K562 (cell line): ENCODE measurements at regions not wholly inside any gene's neighbourhood (a gene's known extent, or its start where the extent isn't known, plus 50 kb on each side); places are given as distances from the start of the nearest gene placed in this dataset.

ENCODE experiments used
- ATAC-seq: fragments of 200-7000 bp; cut with Tn5 transposase; 3 replicates; pipeline ENCODE4 v1.9.1; 2020; ENCODE audit warnings: moderate library complexity
- BruUV-seq: library from RNA; stranded (reverse); fragments of 400-500 nt; replicated peaks from 2 replicates; lab custom pipeline; 2021; lab: Mats Ljungman, UMichigan
- CTCF ChIA-PET: fragments of 300-600 bp; formaldehyde crosslinking; extraction: SDS; loops from one replicate; lab custom pipeline; 2021; ENCODE audit warnings: low intra/inter-chr PET ratio; lab: Yijun Ruan, JAX
- POLR2A ChIA-PET: fragments of 300-600, 350-650 bp; sonication (Branson Sonifier 250); formaldehyde crosslinking; extraction: SDS; loops from one replicate; lab custom pipeline; 2021; ENCODE audit warnings: antibody characterized with exemption, inconsistent platforms; lab: Yijun Ruan, JAX
- DNase-seq, 4 experiments: peaks; one replicate each; pipeline versions ENCODE4 v3.0.0 to v3.0.0-alpha.2; 2011 to 2018; ENCODE audit warnings: low spot score in 3 of 4, mixed read lengths in 3 of 4; ENCODE audit errors: extremely low read depth in 1 of 4
- FAIRE-seq: peaks from 2 replicates; lab custom pipeline; 2011; peaks lifted over from hg19 to GRCh38; lab: Jason Lieb, UNC
- H2AFZ ChIP-seq: 2 replicates; pipeline ENCODE4 v1.6.0; 2011; ENCODE audit warnings: low read depth, low read length, control low read depth, inconsistent platforms
- H3K27ac ChIP-seq: fragments of 200-600 bp; 3 replicates; pipeline ENCODE4 v1.8.0; 2011; ENCODE audit warnings: low read depth, mild to moderate bottlenecking, control low read depth, inconsistent platforms, low read length, moderate library complexity, mixed read lengths; ENCODE audit errors: extremely low read depth
- H3K27me3 ChIP-seq, 2 experiments: fragments of 300-600 bp in 1 of 2; 2 replicates in 1 of 2; 3 replicates in 1 of 2; pipeline versions ENCODE4 v1.6.0 to v1.8.0; 2011; ENCODE audit warnings: inconsistent platforms in 2 of 2, low read length in 2 of 2, mild to moderate bottlenecking in 1 of 2, mixed read lengths in 1 of 2, moderate library complexity in 1 of 2; ENCODE audit not compliant: control insufficient read depth in 2 of 2, insufficient read depth in 2 of 2
- H3K36me3 ChIP-seq: fragments of 300-600 bp; 3 replicates; pipeline ENCODE4 v1.8.0; 2011; ENCODE audit warnings: mild to moderate bottlenecking, low read length, inconsistent platforms; ENCODE audit not compliant: control insufficient read depth, insufficient read depth
- H3K4me1 ChIP-seq, 2 experiments: fragments of 200-600 bp in 1 of 2; replicated peaks in 1 of 2; 2 replicates in 1 of 2; 3 replicates in 1 of 2; pipeline versions ENCODE4 v1.5.1 to v1.8.0; 2011; ENCODE audit warnings: inconsistent platforms in 2 of 2, low read length in 2 of 2, mild to moderate bottlenecking in 1 of 2, mixed read lengths in 1 of 2, moderate library complexity in 1 of 2; ENCODE audit not compliant: control insufficient read depth in 2 of 2, insufficient read depth in 2 of 2
- H3K4me2 ChIP-seq: 2 replicates; pipeline ENCODE4 v1.6.1; 2011; ENCODE audit warnings: low read length, control low read depth, inconsistent platforms, mixed read lengths; ENCODE audit not compliant: insufficient read depth
- H3K4me3 ChIP-seq: fragments of 200-600 bp; sonication (generic), shearing (Covaris generic); 2 replicates; pipeline ENCODE4 v1.5.1; 2016; ENCODE audit warnings: control low read depth, inconsistent platforms
- H3K79me2 ChIP-seq: fragments of 200-600 bp; 3 replicates; pipeline ENCODE4 v1.8.0; 2011; ENCODE audit warnings: low read length, inconsistent platforms; ENCODE audit not compliant: control insufficient read depth, insufficient read depth
- H3K9ac ChIP-seq, 2 experiments: 2 replicates each; pipeline versions ENCODE4 v1.6.0 to v1.6.1; 2011; ENCODE audit warnings: low read depth in 2 of 2, low read length in 2 of 2, control low read depth in 1 of 2, inconsistent platforms in 1 of 2, mild to moderate bottlenecking in 1 of 2, mixed read lengths in 1 of 2; ENCODE audit not compliant: insufficient read depth in 1 of 2
- H3K9me1 ChIP-seq: one replicate; pipeline ENCODE4 v1.6.0; 2011; ENCODE audit warnings: inconsistent platforms, mild to moderate bottlenecking, low read length, moderate library complexity; ENCODE audit not compliant: control insufficient read depth, insufficient read depth
- H3K9me3 ChIP-seq: replicated peaks from 2 replicates; pipeline ENCODE4 v1.5.1; 2011; ENCODE audit warnings: low read depth, low read length, inconsistent platforms; ENCODE audit not compliant: control insufficient read depth, insufficient read depth
- H4K20me1 ChIP-seq: replicated peaks from 2 replicates; pipeline ENCODE4 v1.6.1; 2011; ENCODE audit warnings: low read length, inconsistent platforms, mixed read lengths; ENCODE audit not compliant: control insufficient read depth, insufficient read depth
- CHCHD3 ChIP-seq: fragments of 250-450 bp; sonication (Bioruptor Pico); IDR thresholded peaks from 2 replicates; pipeline ENCODE4 v2.1.2; 2022; ENCODE audit warnings: mild to moderate bottlenecking
- ELK3 ChIP-seq: fragments of 450-650 bp; formaldehyde crosslinking; IDR thresholded peaks from 2 replicates; pipeline ENCODE4 v1.4.0; 2020; ENCODE audit warnings: mild to moderate bottlenecking
- ESRRA ChIP-seq: fragments of 450-650 bp; IDR thresholded peaks from 2 replicates; pipeline ENCODE4 v1.6.1; 2014; ENCODE audit warnings: low read depth, mild to moderate bottlenecking, moderate library complexity, borderline replicate concordance
- ETV5 ChIP-seq: sonication (generic); formaldehyde crosslinking; IDR thresholded peaks from 2 replicates; pipeline ENCODE4 v1.4.0; 2020; ENCODE audit warnings: low read depth, mild to moderate bottlenecking, missing genetic modification reagents
- MCM7 ChIP-seq, 2 experiments: fragments of 450-650 bp; IDR thresholded peaks; 2 replicates each; pipeline ENCODE4 v1.6.1; 2016 to 2018
- MTA1 ChIP-seq: fragments of 450-650 bp; IDR thresholded peaks from 2 replicates; pipeline ENCODE4 v1.6.1; 2017; ENCODE audit warnings: borderline replicate concordance
- SMARCC2 ChIP-seq: fragments of 450-650 bp; IDR thresholded peaks from 2 replicates; pipeline ENCODE4 v1.6.1; 2017; ENCODE audit warnings: antibody characterized with exemption, moderate library complexity, mild to moderate bottlenecking, low read depth
- TCFL5 ChIP-seq: fragments of 250-450 bp; sonication (Bioruptor Pico); conservative IDR thresholded peaks from 2 replicates; pipeline ENCODE4 v1.6.1; 2021; ENCODE audit warnings: mild to moderate bottlenecking, moderate library complexity, matching md5 sums
- TOE1 ChIP-seq, 2 experiments: fragments of 450-650 bp in 1 of 2; sonication (generic) in 1 of 2; formaldehyde crosslinking in 1 of 2; IDR thresholded peaks; 2 replicates each; pipeline versions ENCODE4 v1.7.1 to v1.8.0; 2016 to 2022; ENCODE audit warnings: borderline replicate concordance in 2 of 2, mild to moderate bottlenecking in 2 of 2, antibody characterized with exemption in 1 of 2, inconsistent platforms in 1 of 2, low read depth in 1 of 2, missing genetic modification reagents in 1 of 2, moderate library complexity in 1 of 2
- U2AF1 ChIP-seq: fragments of 200-400 bp; formaldehyde crosslinking; optimal IDR thresholded peaks from 2 replicates; pipeline ENCODE3; 2017; ENCODE audit warnings: mild to moderate bottlenecking, low read depth, low read length, moderate library complexity
- ZNF175 ChIP-seq: fragments of 200-800 bp; sonication (Bioruptor generic); IDR thresholded peaks from 2 replicates; pipeline ENCODE4 v1.6.1; 2016; ENCODE audit warnings: low read depth, mild to moderate bottlenecking, missing genetic modification characterization, missing compliant biosample characterization
- WGBS: fragments of 100-300 bp; shearing (Covaris generic); methylation state at CpG from one replicate; pipeline ENCODE4 v1.1.6; 2016; ENCODE audit warnings: low coverage, mixed read lengths; ENCODE audit not compliant: insufficient coverage; ENCODE audit errors: missing lambda C conversion rate; 5-methylcytosine and 5-hydroxymethylcytosine counted together
- in situ Hi-C: fragments of 300-500 bp; cut with MboI; formaldehyde crosslinking; loops from 4 replicates; pipeline ENCODE4 v1.15.0; 2018; ENCODE audit warnings: inconsistent platforms, mixed read lengths
- intact Hi-C: fragments of 100-400 bp; cut with micrococcal nuclease; formaldehyde crosslinking; loops from 2 replicates; pipeline ENCODE4 v1.14.2; 2022
- TF ChIP-seq, protein P1 (sequence below): sonication (generic); formaldehyde crosslinking; IDR thresholded peaks from 2 replicates; pipeline ENCODE4 v1.8.0; 2022; ENCODE audit warnings: mild to moderate bottlenecking, missing genetic modification reagents, borderline replicate concordance
- TF ChIP-seq, protein P2 (sequence below): fragments of 450-650 bp; conservative IDR thresholded peaks from 2 replicates; pipeline ENCODE4 v1.6.1; 2016; ENCODE audit warnings: missing genetic modification characterization, low read depth, mild to moderate bottlenecking, missing compliant biosample characterization, moderate library complexity

GRCh38 chr9:119881898-119882297, 512.7 kb upstream of the BRINP1 start:
- Histone ChIP-seq H3K9ac (no peak overlapping the region), H3K27ac (no peak overlapping the region), H3K4me1 (no peaks in the 10 kb centered on the region), H3K36me3 (no peaks in the 10 kb centered on the region), H3K4me2 (no peak overlapping the region), H3K27me3 (no peaks in the 10 kb centered on the region), H2AFZ (no peak overlapping the region), H3K4me3 (no peak overlapping the region), H4K20me1 (no peaks in the 10 kb centered on the region), H3K9me1 (no peaks in the 10 kb centered on the region), H3K79me2 (no peaks in the 10 kb centered on the region), H3K9me3 (no peaks in the 10 kb centered on the region)
- DNase-seq = no peak
- CTCF ChIA-PET = no interaction called here
- no peak for FAIRE-seq
- WGBS = 2% methylated on average over 6 of the region's 6 CpGs
- no TSS peak for BruUV-seq
- no peak for ATAC-seq
- in situ Hi-C loops (no loop called here), intact Hi-C loops (no loop called here)
- TF ChIP-seq CHCHD3 = no peak
- TF ChIP-seq MCM7 (IDR thresholded peaks at IDR 0.05) = no peak
- no peak for TF ChIP-seq SMARCC2
- no peak for TF ChIP-seq ESRRA
- no peak for TF ChIP-seq TOE1 (IDR thresholded peaks at IDR 0.05; ENCODE audit: borderline replicate concordance)
- no peak for TF ChIP-seq TOE1 (CRISPR knock-in tag; IDR thresholded peaks at IDR 0.05; ENCODE audit: borderline replicate concordance, low read depth)
- TF ChIP-seq, protein P1, sequence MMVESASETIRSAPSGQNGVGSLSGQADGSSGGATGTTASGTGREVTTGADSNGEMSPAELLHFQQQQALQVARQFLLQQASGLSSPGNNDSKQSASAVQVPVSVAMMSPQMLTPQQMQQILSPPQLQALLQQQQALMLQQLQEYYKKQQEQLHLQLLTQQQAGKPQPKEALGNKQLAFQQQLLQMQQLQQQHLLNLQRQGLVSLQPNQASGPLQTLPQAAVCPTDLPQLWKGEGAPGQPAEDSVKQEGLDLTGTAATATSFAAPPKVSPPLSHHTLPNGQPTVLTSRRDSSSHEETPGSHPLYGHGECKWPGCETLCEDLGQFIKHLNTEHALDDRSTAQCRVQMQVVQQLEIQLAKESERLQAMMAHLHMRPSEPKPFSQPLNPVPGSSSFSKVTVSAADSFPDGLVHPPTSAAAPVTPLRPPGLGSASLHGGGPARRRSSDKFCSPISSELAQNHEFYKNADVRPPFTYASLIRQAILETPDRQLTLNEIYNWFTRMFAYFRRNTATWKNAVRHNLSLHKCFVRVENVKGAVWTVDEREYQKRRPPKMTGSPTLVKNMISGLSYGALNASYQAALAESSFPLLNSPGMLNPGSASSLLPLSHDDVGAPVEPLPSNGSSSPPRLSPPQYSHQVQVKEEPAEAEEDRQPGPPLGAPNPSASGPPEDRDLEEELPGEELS (CRISPR knock-in tag) = no peak
- TF ChIP-seq ELK3 (CRISPR knock-in tag) = no peak
- TF ChIP-seq, protein P2, sequence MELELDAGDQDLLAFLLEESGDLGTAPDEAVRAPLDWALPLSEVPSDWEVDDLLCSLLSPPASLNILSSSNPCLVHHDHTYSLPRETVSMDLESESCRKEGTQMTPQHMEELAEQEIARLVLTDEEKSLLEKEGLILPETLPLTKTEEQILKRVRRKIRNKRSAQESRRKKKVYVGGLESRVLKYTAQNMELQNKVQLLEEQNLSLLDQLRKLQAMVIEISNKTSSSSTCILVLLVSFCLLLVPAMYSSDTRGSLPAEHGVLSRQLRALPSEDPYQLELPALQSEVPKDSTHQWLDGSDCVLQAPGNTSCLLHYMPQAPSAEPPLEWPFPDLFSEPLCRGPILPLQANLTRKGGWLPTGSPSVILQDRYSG = no peak
- no peak for TF ChIP-seq U2AF1
- TF ChIP-seq MTA1 = no peak
- TF ChIP-seq ZNF175 (CRISPR knock-in tag) = no peak
- no peak for TF ChIP-seq TCFL5
- no peak for TF ChIP-seq ETV5
- POLR2A ChIA-PET = no interaction called here
